ENCODE measurements at regions not wholly inside any gene's neighbourhood (a gene's known extent, or its start where the extent isn't known, plus 50 kb on each side); places are given as distances from the start of the nearest gene placed in this dataset.

GRCh38 chr6:6993503-6994237 is 114.1 kb upstream of the RREB1 start:
- TF ChIP-seq, protein P1, sequence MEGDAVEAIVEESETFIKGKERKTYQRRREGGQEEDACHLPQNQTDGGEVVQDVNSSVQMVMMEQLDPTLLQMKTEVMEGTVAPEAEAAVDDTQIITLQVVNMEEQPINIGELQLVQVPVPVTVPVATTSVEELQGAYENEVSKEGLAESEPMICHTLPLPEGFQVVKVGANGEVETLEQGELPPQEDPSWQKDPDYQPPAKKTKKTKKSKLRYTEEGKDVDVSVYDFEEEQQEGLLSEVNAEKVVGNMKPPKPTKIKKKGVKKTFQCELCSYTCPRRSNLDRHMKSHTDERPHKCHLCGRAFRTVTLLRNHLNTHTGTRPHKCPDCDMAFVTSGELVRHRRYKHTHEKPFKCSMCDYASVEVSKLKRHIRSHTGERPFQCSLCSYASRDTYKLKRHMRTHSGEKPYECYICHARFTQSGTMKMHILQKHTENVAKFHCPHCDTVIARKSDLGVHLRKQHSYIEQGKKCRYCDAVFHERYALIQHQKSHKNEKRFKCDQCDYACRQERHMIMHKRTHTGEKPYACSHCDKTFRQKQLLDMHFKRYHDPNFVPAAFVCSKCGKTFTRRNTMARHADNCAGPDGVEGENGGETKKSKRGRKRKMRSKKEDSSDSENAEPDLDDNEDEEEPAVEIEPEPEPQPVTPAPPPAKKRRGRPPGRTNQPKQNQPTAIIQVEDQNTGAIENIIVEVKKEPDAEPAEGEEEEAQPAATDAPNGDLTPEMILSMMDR (IDR thresholded peaks at IDR 0.05; ENCODE audit: poor library complexity), result no peak
- TF ChIP-seq EZH2 (IDR thresholded peaks at IDR 0.05; ENCODE audit: borderline replicate concordance), result no peak
- no peak for TF ChIP-seq EZH2phosphoT487 (IDR thresholded peaks at IDR 0.05; ENCODE audit: low read depth, severe bottlenecking, unreplicated experiment)
